Stimulated activated CD8-positive, alpha-beta memory T cell treated with anti-CD3 and anti-CD28 coated beads, Interleukin-12 subunit alpha, Interleukin-12 subunit beta, amount 100 ng/mL, for 24 hours (primary cell): ENCODE measurements at regions not wholly inside any gene's neighbourhood (a gene's known extent, or its start where the extent isn't known, plus 50 kb on each side); places are given as distances from the start of the nearest gene placed in this dataset.
"Not testable (repeated sequence)": the region's sequence is repeated elsewhere in the genome, so short reads cannot be mapped to it uniquely, and the experiment has no call there.

Experiments used
- DNase-seq: peaks from one replicate; pipeline ENCODE4 v3.0.0-alpha.2; 2020; ENCODE audit errors: extremely low read depth

GRCh38 chr12:4822572-4822971 is 87.1 kb upstream of the KCNA1 start:
- DNase-seq: no peak

DNA sequence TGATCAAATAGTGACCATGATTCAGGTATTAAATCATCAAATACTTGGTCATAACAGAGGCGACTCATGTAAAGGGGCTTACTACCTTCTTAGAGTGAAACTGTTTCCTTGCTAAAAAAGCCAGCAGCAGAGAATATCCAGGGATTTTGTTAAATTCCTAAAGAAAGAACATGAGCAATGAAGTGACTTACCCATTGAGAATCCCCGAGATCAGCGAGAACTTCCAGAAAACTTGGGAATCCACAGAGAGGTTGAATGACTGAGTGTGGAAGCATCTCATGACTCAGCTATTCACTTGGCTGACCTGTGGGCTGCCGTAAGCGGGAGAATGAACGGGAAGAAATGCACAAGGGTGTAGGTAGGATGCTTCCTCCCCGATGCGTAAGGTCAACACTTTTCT is 85.3 kb upstream of the KCNA1 start:
- no peak for DNase-seq

DNA sequence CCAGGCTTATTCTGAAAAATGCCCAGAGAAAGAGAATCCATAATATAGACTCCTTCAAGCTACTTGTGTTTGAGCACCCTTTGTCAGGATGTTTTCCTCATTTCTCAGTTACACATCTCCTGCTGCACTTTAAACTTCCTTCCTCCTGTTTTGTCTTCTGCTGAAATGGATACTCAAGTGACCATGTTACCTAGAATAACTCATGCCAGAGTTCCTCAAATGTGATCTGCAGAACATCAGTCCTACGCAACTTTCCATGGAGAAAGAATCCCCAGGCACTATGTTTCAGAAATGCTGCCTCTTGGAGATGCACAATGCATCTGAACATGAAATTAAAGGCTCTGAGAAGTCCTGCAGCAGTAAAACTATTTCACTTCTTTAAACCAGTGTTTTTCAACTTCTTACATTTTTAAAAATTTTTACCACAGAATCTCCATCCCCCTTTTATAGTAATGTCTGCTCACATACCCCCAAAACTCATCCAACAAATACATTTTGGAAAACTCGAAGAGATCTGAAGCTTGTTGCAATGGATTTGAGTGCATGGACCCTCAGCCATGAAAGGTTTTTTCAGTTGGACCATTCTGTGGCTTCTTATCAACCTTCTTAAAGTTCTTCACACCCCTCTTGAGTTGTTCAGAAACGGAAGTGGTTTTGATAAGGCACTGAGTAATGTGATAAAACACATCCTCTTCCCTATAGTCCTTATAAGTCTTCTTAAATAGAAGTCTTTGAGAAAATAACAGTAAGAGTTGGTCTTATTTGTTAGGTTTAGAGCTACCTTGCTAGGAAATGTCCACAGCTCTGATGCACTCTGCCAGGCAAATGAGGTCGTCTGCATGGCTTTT is 84.5 kb upstream of the KCNA1 start:
- no peak for DNase-seq

DNA sequence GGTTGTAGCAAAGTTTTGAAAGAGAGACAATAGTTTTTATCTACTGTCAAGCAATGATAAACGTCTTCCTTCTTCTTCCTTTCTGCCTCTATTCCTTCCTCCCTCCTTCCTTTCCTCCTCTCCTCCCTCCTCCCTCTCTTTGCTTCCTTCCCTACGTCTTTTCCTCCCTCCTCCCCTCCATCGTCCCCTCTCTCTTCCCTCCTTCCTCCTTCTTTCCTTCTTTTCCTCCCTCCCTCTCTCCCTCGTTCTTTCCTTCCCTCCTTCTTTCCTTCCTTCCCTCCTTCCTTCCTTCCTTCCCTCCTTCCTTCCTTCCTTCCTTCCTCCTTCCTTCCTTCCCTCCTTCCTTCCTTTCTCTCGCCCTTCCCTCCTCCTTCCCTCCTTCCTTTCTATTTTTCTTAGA is 82.8 kb upstream of the KCNA1 start:
- DNase-seq: no peak

GRCh38 chr12:4828176-4828575 is 81.5 kb upstream of the KCNA1 start:
- no peak for DNase-seq

- no peak for DNase-seq
Measured at GRCh38 chr12:4829161-4829792, 80.4 kb upstream of the KCNA1 start.

DNA sequence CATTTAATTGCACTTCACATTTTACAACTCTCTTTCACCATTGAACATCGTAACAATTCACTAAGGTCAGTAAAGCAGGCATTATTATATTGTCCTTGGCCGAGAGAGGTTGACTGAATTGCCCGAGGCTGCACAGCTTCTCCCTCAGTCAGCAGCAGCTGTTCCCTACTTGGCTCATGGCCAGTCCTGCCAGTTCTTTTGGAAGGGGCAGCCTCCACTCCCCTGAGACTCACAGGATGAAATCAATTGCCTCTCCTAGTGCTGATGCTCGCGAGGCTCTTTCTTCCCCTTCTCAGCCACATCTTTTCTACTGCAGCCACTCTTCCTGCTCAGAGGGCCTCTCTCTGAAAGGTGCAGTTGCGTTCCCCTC is 79.9 kb upstream of the KCNA1 start:
- DNase-seq: no peak

GRCh38 chr12:4830556-4831210 is 79.0 kb upstream of the KCNA1 start:
- no peak for DNase-seq

DNA sequence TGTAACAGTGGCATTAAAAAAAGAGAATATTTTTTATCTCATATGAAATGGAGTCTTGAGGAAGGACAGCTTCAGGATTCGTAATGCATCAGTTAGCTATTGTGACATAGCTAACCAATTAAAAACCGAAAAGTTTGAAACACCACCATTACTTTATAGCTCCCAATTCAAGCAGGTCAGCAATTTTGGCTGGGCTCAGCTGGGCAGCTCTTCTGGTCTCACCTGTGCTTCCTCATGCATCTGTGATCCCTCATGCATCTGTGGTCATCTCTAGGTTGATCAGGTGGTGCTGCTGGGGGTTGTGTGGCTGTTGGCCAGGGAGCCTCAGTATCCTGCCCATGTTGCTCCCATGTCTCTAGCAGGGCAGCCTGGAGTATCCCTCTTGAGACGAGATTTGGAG is 76.7 kb upstream of the KCNA1 start:
- DNase-seq: no peak

GRCh38 chr12:4833524-4833923 is 76.2 kb upstream of the KCNA1 start:
- DNase-seq: no peak

GRCh38 chr12:4842401-4842800 is 67.3 kb upstream of the KCNA1 start:
- not testable (repeated sequence) for DNase-seq

- DNase-seq: no peak
Measured at GRCh38 chr12:4843907-4844306, 65.8 kb upstream of the KCNA1 start.

GRCh38 chr12:4847713-4848112 is 62.0 kb upstream of the KCNA1 start:
- DNase-seq: no peak

GRCh38 chr12:4849115-4849541 is 60.6 kb upstream of the KCNA1 start:
- DNase-seq: no peak

- DNase-seq: no peak
Measured at GRCh38 chr12:4849795-4850345, 59.8 kb upstream of the KCNA1 start.

GRCh38 chr12:4850857-4851380 is 58.8 kb upstream of the KCNA1 start:
- no peak for DNase-seq

- no peak for DNase-seq
Measured at GRCh38 chr12:4852308-4852707, 57.4 kb upstream of the KCNA1 start.

- DNase-seq: no peak
Measured at GRCh38 chr12:4852911-4853310, 56.8 kb upstream of the KCNA1 start.

DNA sequence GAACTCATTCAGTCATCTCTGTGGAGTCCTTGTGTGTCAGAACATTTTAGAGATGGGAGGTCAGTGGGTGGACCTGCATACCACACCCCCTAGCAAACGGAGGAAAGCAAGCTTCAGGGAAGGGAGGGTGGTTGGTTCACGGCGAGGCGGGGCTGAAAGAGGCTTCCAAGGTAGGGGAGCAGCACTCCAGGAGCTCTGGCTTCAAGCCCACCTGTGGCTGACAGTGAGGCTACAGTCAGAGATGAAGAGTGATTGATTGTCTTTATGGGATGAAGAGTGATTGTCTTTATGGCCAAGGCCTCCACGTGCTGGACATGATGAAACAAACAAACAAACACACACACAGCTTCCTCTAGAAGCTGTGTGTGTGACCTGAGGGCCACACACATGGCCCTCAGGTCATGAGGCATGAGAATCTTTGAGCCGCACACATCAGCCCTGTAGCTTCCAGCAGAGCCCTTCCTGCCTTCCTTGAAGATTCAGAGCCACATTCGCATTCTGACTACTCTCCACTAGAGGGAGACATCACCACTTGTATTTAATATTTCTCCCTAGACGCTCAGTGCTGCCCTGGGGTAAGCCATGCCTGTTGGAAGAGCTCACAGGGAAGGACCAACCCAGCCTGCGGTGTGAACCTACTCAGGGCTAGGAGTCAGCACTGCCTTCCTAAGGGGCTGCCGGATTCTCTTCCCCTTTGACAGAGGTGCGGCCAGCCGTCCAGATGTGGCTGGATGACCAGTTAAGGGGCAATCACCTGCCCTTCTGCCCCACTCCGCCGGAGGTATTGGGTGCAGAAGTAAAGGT is 54.4 kb upstream of the KCNA1 start:
- DNase-seq: no peak

- DNase-seq: no peak
Measured at GRCh38 chr12:4856596-4856995, 53.1 kb upstream of the KCNA1 start.

DNA sequence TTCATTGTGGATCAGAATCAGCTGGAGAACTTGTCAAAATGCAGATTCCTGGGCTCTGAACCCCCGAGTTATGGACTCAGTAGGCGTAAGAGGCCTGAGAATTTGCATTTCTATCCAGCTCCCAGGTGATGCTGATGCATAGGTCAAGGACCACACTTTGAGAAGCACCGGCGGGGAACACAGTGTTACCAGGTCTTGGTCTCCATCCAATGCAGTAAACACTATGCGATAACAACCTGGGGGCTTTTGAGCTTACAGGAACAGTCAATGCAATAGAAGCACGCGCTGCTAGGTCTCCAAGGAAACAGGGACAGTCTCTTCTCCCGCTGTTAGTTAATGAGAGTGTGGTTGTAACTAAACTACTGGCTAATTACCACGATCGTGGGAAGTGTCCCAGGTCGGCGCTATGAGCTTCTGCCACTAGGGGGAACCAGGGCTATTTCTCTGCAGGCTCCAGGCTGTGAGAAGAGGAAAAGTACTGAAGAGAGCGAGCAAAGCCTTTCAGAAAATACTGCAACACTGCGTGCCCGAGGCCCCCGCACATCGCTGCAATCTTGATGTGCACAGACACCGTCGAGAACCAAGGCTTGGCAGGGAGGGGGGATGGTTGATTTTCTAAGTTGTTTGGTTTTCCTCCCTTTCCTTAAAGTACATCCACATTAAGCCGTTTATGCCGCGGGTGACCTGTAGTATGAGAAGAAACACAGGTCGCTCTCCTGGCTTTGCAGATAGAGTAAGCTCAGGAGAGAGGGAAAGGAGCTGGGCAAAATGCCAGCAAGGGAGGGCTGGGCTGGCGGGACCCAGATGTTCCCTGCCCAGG is 52.0 kb upstream of the KCNA1 start:
- peak; percentile 38 for DNase-seq
